GOT3 (cell line): ENCODE measurements at regions not wholly inside any gene's neighbourhood (a gene's known extent, or its start where the extent isn't known, plus 50 kb on each side); places are given as distances from the start of the nearest gene placed in this dataset.
"Not testable (repeated sequence)": the region's sequence is repeated elsewhere in the genome, so short reads cannot be mapped to it uniquely, and the experiment has no call there.

Experiments
- DNase-seq: peaks from one replicate; lab custom pipeline; 2025; ENCODE audit warnings: mixed read lengths; lab: John Stamatoyannopoulos, UW

- no peak for DNase-seq
These were observed 633.3 kb upstream of the CAMK1G start for GRCh38 chr1:208950206-208950605.

- no peak for DNase-seq
These were observed 632.4 kb upstream of the CAMK1G start for GRCh38 chr1:208951026-208951525.

GRCh38 chr1:208951908-208952307, 631.6 kb upstream of the CAMK1G start:
- DNase-seq, result no peak

DNA sequence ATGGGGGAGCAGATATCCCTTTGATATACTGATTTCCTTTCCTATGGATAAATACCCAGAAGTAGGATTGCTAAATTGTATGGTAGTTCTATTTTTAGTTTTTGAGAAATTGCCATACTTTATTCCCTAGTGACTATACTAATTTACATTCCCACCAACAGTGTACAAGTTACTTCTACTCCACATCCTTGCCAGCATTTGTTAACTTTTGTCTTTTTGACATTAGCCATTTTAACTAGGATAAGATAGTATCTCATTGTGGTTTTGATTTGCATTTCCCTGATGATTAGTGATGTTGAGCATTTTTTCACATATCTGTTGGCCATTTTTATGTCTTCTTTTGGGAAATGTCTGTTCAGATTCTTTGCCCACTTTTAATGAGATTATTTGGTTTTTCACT, 620.6 kb upstream of the CAMK1G start:
- DNase-seq, result no peak

GRCh38 chr1:208965351-208965750, 618.2 kb upstream of the CAMK1G start:
- no peak for DNase-seq

- no peak for DNase-seq
These were observed 616.2 kb upstream of the CAMK1G start for GRCh38 chr1:208967334-208967733.

DNA sequence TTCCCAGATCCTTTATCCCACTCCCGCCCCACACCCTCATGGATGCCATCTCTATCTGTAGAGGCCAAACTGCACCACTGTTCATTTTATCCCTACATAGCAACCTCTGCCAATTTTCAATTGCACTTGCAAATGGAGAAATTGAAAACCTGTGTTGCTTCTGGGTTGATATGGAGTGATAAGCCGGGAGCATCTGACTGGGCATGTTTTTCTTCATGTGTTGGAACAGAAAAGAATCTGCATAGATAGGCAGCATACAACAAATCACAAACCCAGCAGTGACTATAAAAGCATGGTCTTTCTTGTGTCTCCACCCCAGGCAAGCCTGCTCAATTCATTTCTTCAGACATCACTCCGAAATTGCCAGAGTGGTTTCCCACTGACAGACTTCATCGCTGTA, 608.8 kb upstream of the CAMK1G start:
- DNase-seq, result no peak

- DNase-seq, result no peak
These were observed 608.1 kb upstream of the CAMK1G start for GRCh38 chr1:208975456-208975855.

- no peak for DNase-seq
These were observed 606.5 kb upstream of the CAMK1G start for GRCh38 chr1:208977012-208977411.

DNA sequence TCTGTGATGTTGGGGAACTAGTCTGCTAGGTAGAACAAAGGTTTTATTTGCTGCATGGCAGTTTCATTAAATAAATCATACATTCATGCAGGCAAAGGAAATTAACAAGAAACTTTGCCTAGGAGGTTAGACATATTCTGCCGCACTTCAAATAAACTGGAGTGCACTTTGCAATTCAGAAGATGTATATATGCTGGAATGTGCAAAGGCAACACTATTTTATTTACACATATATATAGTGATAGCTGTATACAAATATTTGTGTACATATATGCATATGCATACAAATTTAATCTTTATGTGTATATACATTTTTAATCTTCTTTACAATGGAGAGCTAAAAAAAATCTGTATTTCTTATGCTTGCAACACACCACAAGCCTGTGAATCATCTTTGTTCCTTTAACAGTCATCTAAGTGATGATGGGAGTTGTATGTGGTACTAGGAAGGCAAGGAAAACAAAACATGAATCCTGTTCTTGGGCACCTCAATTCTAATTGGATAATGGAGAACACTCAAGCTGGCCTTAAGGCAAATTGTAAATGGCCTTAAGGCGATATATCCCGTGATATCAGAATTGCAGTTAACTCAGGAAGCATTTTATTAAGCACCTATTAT, 605.8 kb upstream of the CAMK1G start:
- DNase-seq, result no peak

DNA sequence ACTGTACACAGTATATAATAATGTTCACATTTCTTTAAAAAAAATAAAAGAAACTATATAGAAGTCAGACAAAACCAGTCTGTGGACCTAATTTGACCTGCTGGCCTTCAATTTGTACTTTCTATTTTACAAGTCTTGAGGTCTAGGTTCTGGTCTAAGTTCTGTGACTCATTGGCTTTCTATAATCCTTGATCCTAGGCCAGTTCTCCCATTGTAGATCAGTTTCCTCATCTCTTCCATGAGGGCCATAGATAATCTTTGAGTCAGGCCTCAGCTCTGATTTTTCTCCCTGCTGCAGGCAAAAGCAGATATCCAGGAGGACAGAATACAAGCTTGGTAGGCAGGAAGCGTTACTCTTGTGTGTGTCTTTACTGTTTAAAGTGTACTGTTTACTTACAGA, 603.7 kb upstream of the CAMK1G start:
- DNase-seq, result no peak

DNA sequence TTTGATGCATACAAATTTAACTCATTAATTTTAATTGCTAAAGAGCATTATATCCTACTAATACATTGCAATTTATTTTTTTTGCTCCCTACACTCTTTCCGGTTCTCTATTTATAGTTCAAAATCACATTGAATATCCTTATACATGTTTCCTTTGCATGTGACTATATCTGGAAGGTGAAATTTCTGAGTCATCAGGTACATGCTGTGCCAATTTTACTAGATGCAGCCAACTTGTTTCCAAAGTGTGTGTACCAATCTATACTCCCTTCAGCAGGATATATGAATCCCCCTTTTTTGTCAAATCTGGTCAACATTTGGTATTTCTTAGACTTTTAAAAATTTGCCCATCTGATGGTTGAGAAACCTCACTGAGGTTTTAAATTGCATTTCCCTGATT, 602.9 kb upstream of the CAMK1G start:
- DNase-seq, result no peak

DNA sequence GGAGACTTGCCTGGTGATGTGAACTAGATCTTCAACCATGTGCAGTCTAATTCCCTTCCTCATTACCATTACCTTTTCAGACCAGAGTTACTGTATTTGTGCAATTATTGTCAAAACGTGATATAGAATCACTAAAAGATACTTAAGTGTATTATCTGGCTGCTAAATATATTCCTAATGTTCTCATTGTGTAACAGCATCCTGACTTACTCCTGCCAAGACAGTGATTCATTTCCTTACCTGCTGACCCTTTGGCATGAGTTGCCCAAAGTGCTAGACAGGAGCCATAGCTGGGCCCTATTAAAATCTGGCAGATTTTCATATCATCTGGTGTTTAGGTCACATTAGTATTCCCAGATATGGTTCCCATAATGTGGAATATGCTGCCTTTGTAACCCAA, 598.3 kb upstream of the CAMK1G start:
- DNase-seq, result no peak

GRCh38 chr1:208988811-208989222, 594.7 kb upstream of the CAMK1G start:
- DNase-seq, result no peak

- DNase-seq, result no peak
These were observed 593.1 kb upstream of the CAMK1G start for GRCh38 chr1:208990456-208990855.

DNA sequence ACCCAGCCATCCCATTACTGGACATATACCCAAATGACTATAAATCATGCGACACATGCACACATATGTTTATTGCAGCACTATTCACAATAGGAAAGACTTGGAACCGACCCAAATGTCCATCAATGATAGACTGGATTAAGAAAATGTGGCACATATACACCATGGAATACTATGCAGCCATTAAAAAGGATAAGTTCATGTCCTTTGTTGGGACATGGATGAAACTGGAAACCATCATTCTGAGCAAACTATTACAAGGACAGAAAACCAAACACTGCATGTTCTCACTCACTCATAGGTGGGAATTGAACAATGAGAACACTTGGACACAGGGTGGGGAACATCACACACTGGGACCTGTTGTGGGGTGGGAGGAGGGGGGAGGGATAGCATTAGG, 586.5 kb upstream of the CAMK1G start:
- DNase-seq, result not testable (repeated sequence)

GRCh38 chr1:208997726-208998312, 585.7 kb upstream of the CAMK1G start:
- no peak for DNase-seq

DNA sequence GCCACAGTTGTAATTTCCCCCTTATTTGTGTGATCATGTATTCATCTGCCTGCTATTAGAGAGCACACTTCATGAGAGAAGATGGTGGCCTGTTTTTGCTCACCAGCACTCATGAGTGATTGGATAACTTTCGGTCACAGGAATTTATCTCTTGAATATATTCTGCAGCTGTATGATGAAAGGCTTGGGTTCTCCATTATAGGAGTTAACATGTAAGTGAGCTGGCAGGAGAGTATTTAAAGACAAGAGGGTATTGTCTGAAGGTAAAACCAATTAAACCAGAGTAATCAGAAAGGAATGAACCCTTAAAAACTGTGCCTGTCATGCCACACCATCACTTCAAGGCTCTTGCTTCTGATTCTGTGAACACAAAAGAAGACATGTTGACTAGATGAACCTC, 574.9 kb upstream of the CAMK1G start:
- DNase-seq, result no peak

DNA sequence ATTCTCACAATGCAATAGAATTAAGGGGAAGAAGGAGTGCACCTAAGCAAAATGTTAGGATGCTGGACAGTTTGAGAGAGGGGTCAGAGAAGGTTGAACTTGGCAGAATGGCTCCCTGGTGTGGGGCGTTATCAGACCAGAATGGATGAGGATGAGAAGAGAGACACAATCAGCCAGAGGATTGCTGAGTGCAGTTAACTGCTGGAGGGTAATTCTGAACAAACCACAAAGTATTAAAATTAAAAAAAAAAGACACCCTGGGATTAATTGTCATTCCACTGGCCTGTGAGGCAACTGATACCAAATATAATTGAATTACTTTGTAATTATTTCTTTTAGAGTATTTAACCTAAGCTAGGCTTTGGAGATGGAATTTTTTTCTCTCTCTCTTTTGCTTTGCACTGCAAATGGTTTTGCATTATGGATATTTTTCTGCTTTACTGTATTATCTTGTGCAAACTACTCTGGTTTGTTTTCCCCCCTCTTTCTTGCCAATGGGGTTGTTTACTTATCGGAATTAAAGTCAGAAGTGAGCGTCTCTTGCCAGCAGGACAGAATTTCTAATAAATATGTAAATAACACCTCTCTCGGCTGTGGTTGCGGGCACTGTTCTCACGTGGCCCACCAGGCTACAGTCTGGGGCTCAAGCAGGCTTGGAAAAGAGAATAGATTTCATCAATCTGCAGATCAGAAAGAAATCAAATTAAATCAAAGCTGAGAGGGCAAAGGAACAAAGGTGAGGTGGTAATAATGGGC, 572.9 kb upstream of the CAMK1G start:
- DNase-seq, result no peak

DNA sequence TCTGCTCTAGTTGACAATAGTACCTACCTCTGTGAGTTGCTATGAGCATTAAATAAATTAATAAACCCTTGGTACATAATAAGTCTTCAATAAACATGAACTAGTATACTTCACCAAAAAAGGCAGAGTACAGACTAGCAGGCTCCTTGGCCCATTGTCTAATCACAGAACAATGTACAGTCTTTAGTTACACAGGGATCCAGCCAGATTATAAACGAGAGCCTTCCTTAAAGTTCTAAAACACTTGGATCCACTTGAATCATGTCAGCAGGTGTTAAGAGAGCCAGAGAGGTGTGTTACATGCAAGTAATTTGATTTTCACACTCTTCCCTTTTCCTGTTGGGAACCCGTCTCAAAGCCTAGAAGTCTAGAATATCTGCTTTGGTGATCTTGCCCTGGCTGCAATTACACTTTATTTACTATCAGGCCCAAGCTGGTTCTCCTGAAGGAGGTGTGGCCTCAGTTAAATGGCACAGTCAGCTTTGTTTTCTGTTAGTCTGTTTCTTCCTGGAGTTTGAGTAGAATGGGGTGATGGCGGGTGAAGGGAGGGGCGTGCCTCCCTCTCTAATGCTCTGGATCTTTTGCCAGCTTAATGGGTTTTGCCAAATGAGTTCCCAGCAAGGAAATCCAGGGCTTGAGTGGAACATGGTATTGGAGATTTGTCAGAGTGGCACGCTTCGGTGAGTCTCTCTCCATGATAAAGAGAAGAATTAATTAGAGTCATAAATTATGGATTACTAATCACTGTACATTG, 570.9 kb upstream of the CAMK1G start:
- no peak for DNase-seq

GRCh38 chr1:209015092-209015491, 568.4 kb upstream of the CAMK1G start:
- DNase-seq, result no peak

DNA sequence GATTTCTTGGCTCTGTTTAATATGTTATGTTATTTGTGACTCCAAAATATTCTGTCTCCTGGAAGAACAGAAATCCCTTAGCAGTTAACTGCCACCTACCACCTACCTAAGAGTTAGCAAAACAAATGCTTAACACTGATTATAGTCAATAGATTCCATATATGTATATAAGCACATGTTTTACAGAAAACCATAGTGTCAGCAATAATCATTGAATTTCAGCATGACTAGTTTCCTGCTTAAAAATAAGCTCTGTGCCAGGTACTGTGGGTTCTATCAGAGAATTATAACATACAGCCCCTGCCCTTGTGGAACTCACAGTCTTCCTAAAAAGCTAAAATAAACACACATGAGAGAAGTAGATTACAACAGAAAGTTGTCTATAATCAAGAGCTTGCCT, 561.9 kb upstream of the CAMK1G start:
- no peak for DNase-seq

GRCh38 chr1:209023790-209024189, 559.7 kb upstream of the CAMK1G start:
- no peak for DNase-seq
